ENCODE measurements at regions not wholly inside any gene's neighbourhood (a gene's known extent, or its start where the extent isn't known, plus 50 kb on each side); places are given as distances from the start of the nearest gene placed in this dataset.

DNA sequence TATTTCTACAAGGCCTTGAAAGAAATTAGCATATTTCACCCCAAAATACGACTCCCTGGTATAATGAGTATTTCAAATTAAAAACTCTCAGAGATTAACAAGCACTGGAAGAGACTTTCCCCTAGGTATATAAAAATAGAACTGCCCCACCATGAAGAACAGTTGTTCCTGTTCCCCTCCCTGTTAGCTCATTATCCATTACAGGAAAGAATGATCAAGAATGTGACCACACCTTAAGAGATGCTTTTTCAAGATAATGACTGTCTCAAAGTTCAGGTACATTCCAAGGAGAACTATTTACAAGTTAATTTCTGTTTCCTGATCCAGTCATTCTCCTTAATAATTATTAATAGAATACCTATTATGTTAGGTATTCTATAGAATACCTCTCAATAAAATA is 1220.6 kb upstream of the CDH2 start:
- TF ChIP-seq, protein P1, sequence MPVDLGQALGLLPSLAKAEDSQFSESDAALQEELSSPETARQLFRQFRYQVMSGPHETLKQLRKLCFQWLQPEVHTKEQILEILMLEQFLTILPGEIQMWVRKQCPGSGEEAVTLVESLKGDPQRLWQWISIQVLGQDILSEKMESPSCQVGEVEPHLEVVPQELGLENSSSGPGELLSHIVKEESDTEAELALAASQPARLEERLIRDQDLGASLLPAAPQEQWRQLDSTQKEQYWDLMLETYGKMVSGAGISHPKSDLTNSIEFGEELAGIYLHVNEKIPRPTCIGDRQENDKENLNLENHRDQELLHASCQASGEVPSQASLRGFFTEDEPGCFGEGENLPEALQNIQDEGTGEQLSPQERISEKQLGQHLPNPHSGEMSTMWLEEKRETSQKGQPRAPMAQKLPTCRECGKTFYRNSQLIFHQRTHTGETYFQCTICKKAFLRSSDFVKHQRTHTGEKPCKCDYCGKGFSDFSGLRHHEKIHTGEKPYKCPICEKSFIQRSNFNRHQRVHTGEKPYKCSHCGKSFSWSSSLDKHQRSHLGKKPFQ (tag by site-specific recombination; IDR thresholded peaks at IDR 0.05): no peak
- TF ChIP-seq, protein P2, sequence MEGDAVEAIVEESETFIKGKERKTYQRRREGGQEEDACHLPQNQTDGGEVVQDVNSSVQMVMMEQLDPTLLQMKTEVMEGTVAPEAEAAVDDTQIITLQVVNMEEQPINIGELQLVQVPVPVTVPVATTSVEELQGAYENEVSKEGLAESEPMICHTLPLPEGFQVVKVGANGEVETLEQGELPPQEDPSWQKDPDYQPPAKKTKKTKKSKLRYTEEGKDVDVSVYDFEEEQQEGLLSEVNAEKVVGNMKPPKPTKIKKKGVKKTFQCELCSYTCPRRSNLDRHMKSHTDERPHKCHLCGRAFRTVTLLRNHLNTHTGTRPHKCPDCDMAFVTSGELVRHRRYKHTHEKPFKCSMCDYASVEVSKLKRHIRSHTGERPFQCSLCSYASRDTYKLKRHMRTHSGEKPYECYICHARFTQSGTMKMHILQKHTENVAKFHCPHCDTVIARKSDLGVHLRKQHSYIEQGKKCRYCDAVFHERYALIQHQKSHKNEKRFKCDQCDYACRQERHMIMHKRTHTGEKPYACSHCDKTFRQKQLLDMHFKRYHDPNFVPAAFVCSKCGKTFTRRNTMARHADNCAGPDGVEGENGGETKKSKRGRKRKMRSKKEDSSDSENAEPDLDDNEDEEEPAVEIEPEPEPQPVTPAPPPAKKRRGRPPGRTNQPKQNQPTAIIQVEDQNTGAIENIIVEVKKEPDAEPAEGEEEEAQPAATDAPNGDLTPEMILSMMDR (tag by site-specific recombination; IDR thresholded peaks at IDR 0.05): no peak
- TF ChIP-seq YY1 (tag by site-specific recombination; IDR thresholded peaks at IDR 0.05): no peak
